ENCODE measurements at regions not wholly inside any gene's neighbourhood (a gene's known extent, or its start where the extent isn't known, plus 50 kb on each side); places are given as distances from the start of the nearest gene placed in this dataset.

- peaks cover 9% of the 10 kb centered on the region for H3K9me3 Mint-ChIP-seq
- H3K36me3 Mint-ChIP-seq (ENCODE audit: low read depth): peaks cover 8% of the 10 kb centered on the region
- no peak for TF ChIP-seq CTCF (conservative IDR thresholded peaks at IDR 0.05)
- H3K4me1 Mint-ChIP-seq: peaks cover 12% of the 10 kb centered on the region
- H3K27me3 Mint-ChIP-seq (ENCODE audit: low read depth): no peaks in the 10 kb centered on the region
- no peak overlapping the region for H3K4me3 Mint-ChIP-seq
- DNase-seq (ENCODE audit: low read depth, low spot score): no peak
- no peak overlapping the region for H3K27ac Mint-ChIP-seq (ENCODE audit: unreplicated experiment)
Observed at GRCh38 chr11:130703489-130704190, 212.6 kb downstream of the SNX19 start.

GRCh38 chr11:130705670-130706421 is 210.4 kb downstream of the SNX19 start:
- H3K27ac Mint-ChIP-seq (ENCODE audit: unreplicated experiment): no peak overlapping the region
- no peaks in the 10 kb centered on the region for H3K27me3 Mint-ChIP-seq (ENCODE audit: low read depth)
- DNase-seq (ENCODE audit: low read depth, low spot score): no peak
- no peak for TF ChIP-seq CTCF (conservative IDR thresholded peaks at IDR 0.05)
- peaks cover 20% of the 10 kb centered on the region for H3K9me3 Mint-ChIP-seq
- H3K36me3 Mint-ChIP-seq (ENCODE audit: low read depth): peaks cover 8% of the 10 kb centered on the region
- H3K4me3 Mint-ChIP-seq: no peak overlapping the region
- H3K4me1 Mint-ChIP-seq: no peaks in the 10 kb centered on the region

- H3K4me3 Mint-ChIP-seq: no peak overlapping the region
- no peaks in the 10 kb centered on the region for H3K4me1 Mint-ChIP-seq
- H3K36me3 Mint-ChIP-seq (ENCODE audit: low read depth): peaks cover 8% of the 10 kb centered on the region
- no peak overlapping the region for H3K27ac Mint-ChIP-seq (ENCODE audit: unreplicated experiment)
- no peak for TF ChIP-seq CTCF (conservative IDR thresholded peaks at IDR 0.05)
- no peaks in the 10 kb centered on the region for H3K27me3 Mint-ChIP-seq (ENCODE audit: low read depth)
- peaks cover 17% of the 10 kb centered on the region for H3K9me3 Mint-ChIP-seq
- no peak for DNase-seq (ENCODE audit: low read depth, low spot score)
Observed at GRCh38 chr11:130706572-130706971, 209.7 kb downstream of the SNX19 start.

GRCh38 chr11:130707217-130707616 is 209.1 kb downstream of the SNX19 start:
- H3K36me3 Mint-ChIP-seq (ENCODE audit: low read depth): peaks cover 6% of the 10 kb centered on the region
- H3K27me3 Mint-ChIP-seq (ENCODE audit: low read depth): no peaks in the 10 kb centered on the region
- no peak for DNase-seq (ENCODE audit: low read depth, low spot score)
- peaks cover 14% of the 10 kb centered on the region for H3K9me3 Mint-ChIP-seq
- H3K4me3 Mint-ChIP-seq: no peak overlapping the region
- no peak overlapping the region for H3K27ac Mint-ChIP-seq (ENCODE audit: unreplicated experiment)
- H3K4me1 Mint-ChIP-seq: no peaks in the 10 kb centered on the region
- no peak for TF ChIP-seq CTCF (conservative IDR thresholded peaks at IDR 0.05)

- Mint-ChIP-seq H3K36me3 (ENCODE audit: low read depth) (peaks cover 4% of the 10 kb centered on the region), H3K4me1 (no peaks in the 10 kb centered on the region), H3K4me3 (no peak overlapping the region), H3K27ac (ENCODE audit: unreplicated experiment) (peak overlapping the region; percentile 48), H3K27me3 (ENCODE audit: low read depth) (no peaks in the 10 kb centered on the region), H3K9me3 (peaks cover 16% of the 10 kb centered on the region)
- no peak for TF ChIP-seq CTCF (conservative IDR thresholded peaks at IDR 0.05)
- DNase-seq (ENCODE audit: low read depth, low spot score): no peak
Observed at GRCh38 chr11:130709531-130709930, 206.7 kb downstream of the SNX19 start.
